NCI-H345 (cell line): ENCODE measurements at regions not wholly inside any gene's neighbourhood (a gene's known extent, or its start where the extent isn't known, plus 50 kb on each side); places are given as distances from the start of the nearest gene placed in this dataset.
"Not testable (repeated sequence)": the region's sequence is repeated elsewhere in the genome, so short reads cannot be mapped to it uniquely, and the experiment has no call there.

ENCODE experiments used
- DNase-seq: peaks from one replicate; lab custom pipeline; 2025; lab: John Stamatoyannopoulos, UW

GRCh38 chr2:189309331-189309730 is 129.8 kb upstream of the COL5A2 start:
- DNase-seq: no peak

- DNase-seq: no peak
These were observed 129.1 kb upstream of the WDR75 start for GRCh38 chr2:189312211-189312610.

GRCh38 chr2:189312643-189313042 is 128.6 kb upstream of the WDR75 start:
- no peak for DNase-seq

GRCh38 chr2:189318761-189319160 is 122.5 kb upstream of the WDR75 start:
- DNase-seq: no peak

GRCh38 chr2:189319424-189319823 is 121.8 kb upstream of the WDR75 start:
- not testable (repeated sequence) for DNase-seq

- DNase-seq: no peak
These were observed 113.1 kb upstream of the WDR75 start for GRCh38 chr2:189327879-189328847.

GRCh38 chr2:189328848-189329245 is 112.4 kb upstream of the WDR75 start:
- DNase-seq: no peak

- DNase-seq: no peak
These were observed 104.8 kb upstream of the WDR75 start for GRCh38 chr2:189336276-189336975.

- no peak for DNase-seq
These were observed 103.6 kb upstream of the WDR75 start for GRCh38 chr2:189337656-189338055.

GRCh38 chr2:189338115-189338514 is 103.2 kb upstream of the WDR75 start:
- DNase-seq: no peak

GRCh38 chr2:189341077-189341476 is 100.2 kb upstream of the WDR75 start:
- no peak for DNase-seq

GRCh38 chr2:189344043-189344442 is 97.2 kb upstream of the WDR75 start:
- DNase-seq: no peak

- no peak for DNase-seq
These were observed 93.7 kb upstream of the WDR75 start for GRCh38 chr2:189347540-189347939.

- no peak for DNase-seq
These were observed 92.9 kb upstream of the WDR75 start for GRCh38 chr2:189348369-189348768.

- no peak for DNase-seq
These were observed 90.6 kb upstream of the WDR75 start for GRCh38 chr2:189350540-189351209.

- DNase-seq: not testable (repeated sequence)
These were observed 89.3 kb upstream of the WDR75 start for GRCh38 chr2:189351933-189352332.

GRCh38 chr2:189357375-189357774 is 83.9 kb upstream of the WDR75 start:
- not testable (repeated sequence) for DNase-seq

GRCh38 chr2:189360861-189361260 is 80.4 kb upstream of the WDR75 start:
- DNase-seq: no peak

GRCh38 chr2:189362283-189362682 is 79.0 kb upstream of the WDR75 start:
- DNase-seq: no peak

GRCh38 chr2:189363559-189363958 is 77.7 kb upstream of the WDR75 start:
- DNase-seq: no peak

GRCh38 chr2:189364607-189365006 is 76.7 kb upstream of the WDR75 start:
- no peak for DNase-seq

GRCh38 chr2:189366349-189366748 is 74.9 kb upstream of the WDR75 start:
- DNase-seq: no peak

GRCh38 chr2:189367343-189367742 is 73.9 kb upstream of the WDR75 start:
- no peak for DNase-seq
